DMS53 treated with DMSO at 0.1 percent for 48 hours (cell line): ENCODE measurements at regions not wholly inside any gene's neighbourhood (a gene's known extent, or its start where the extent isn't known, plus 50 kb on each side); places are given as distances from the start of the nearest gene placed in this dataset.

Experiments
- DNase-seq: peaks from one replicate; lab custom pipeline; 2025; ENCODE audit not compliant: unreplicated experiment; lab: John Stamatoyannopoulos, UW

GRCh38 chr9:1320607-1321195 is 270.5 kb downstream of the DMRT2 start:
- DNase-seq = no peak

DNA sequence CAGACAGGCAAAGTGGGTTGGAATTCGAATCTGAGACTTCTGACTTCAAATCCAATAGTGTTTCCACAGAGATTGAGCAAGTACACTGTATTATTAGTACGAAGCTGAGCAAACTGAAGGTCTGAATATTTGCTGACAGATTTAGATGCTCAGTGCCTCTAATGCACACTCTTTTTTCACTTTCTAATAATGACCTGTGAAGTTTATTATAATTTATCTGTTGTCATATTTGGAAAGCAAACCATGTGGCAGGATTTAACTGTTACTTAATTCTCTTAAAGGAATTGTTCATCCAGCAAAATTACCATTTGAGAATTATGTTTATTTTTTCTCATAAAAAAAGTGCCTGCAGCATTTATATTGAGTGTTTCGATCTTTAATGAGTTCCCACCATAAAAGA is 277.3 kb downstream of the DMRT2 start:
- no peak for DNase-seq

- DNase-seq = no peak
Measured at GRCh38 chr9:1328341-1328740, 278.2 kb downstream of the DMRT2 start.

DNA sequence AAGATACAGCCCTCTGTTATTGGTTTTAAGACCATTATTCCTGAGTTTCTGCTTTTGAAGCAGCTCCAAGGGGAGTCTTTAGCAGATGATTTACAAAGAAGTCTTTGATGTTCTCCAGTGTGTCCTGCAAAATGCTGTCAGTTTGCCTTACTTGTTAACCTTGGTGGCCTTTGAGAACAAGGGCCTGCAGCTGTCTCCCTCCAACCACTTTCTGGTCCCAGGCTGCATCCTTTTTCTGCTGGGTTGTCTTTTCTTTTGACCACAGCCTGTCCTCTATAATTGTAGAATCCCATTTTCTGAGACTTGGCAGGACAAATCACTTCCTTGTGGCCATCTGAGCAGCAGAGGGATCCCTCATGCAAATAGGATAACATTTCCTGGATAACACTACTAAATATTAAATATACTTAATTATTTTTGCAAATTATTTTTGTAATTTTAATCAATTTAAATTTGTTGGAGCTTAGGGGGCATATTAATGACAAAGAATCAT is 281.4 kb downstream of the DMRT2 start:
- no peak for DNase-seq

- no peak for DNase-seq
Measured at GRCh38 chr9:1332156-1332555, 282.0 kb downstream of the DMRT2 start.

DNA sequence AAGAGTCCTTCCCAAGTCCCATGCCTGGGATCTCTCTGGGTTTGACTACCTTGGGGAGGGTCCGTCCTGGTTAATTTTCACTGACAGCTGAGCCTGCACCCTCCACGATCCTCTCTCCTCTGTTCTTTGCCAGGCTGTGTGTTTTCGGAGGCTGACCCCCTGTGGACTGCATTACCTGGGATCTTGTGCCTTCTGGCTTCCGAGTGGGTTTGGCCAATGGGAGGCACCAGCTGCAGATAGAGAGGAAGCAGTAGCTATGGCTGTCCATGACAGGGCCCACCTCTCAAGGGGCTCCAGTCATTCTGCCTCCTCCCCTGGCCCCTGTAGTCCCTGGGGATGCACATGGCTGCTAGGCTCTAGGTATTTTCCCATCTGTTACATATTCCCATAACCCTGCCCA is 285.0 kb downstream of the DMRT2 start:
- DNase-seq = no peak

DNA sequence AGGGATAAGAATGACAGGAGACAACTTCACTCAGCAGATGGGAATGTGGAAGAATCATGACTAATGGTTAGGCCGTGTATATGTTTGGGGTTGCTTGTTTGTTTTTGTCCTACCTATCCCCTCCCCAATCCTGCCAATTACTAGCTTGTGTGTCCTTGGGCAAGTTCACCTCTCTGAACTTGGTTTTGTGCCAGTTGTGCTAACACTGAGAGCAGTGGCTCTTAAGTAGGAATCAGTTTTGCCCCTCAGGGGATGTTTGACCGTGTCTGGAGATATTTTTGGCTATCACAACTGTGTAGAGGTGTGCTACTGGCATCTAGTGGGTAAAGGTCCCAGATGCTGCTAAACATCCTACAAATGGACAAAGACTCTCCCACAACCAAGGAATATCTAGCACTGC is 287.0 kb downstream of the DMRT2 start:
- peak; percentile 1 for DNase-seq

DNA sequence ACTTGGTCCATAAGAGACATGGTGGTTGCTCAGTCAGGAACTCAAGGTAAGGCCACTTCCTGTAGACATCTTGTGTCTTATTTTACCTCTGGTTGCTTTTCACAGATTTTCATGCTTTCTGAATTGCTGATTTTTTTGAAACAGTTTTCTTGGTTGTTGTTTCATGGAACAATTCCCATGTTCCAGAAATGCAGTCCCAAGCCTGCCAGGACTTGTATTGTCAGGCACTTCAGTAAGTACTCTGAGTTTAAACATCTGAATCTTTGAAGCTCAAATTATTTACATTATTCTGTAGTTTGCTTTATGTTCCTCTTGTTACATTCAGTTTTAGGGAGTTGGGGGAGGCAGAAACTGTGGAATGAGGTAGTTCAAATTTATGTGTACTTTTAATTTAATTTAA is 290.2 kb downstream of the DMRT2 start:
- no peak for DNase-seq

- DNase-seq = no peak
Measured at GRCh38 chr9:1353291-1353690, 303.1 kb downstream of the DMRT2 start.

DNA sequence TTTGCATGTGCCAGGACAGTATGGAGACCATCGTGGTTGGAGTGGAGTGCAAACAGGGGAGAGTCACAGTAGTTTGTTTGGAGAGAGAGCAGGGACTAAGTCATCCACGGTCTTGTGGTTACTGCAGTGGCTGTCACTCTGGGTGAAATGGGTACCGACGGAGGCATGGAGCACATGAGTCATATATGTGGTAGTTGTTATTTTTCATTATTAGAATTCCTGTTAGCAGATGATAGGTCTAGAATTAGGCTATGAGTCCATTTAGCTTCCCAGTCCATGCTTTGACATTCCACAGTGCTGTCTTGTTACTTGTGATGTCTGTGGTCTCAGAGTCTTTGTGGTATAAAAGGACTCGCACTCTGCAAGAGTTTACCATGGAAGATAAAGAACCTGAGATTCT is 303.9 kb downstream of the DMRT2 start:
- no peak for DNase-seq

DNA sequence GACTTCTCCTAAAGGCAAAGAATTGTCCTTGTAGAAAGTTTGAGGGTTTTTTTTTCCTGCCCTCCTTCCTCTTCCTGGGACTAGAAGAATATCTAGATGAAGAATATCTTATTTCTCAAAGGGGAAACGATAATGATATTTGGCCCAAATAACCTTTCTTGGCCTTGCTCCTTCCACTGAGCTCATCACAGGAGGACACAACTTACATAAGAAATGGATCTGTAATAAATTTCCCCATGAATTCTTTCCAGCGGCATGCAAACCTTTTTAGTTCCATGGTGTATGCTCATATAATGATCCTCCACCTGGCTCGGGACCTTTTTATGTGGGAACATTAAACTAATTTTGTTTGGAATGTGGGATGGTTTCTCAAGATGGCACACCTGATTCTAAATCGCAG is 304.4 kb downstream of the DMRT2 start:
- no peak for DNase-seq

- no peak for DNase-seq
Measured at GRCh38 chr9:1355656-1356055, 305.5 kb downstream of the DMRT2 start.

DNA sequence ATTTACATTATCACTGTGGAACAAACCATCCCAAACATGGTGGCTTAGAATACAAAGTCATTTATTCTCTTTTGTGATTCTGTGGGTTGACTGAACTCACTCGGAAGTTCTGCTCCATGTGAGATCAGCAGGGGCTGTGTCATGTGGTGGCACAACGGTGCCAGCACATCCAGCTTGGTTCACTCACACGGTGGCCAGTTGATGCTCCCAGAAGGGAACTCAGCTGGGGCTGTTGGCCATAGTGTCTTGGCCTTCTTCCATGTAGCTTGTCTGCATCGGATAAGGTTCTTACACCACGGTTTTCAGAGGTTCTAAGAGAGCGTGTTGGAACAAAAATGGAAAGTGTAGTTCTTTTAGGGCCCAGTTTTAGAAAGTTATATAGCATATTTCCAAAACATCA is 312.7 kb downstream of the DMRT2 start:
- no peak for DNase-seq

DNA sequence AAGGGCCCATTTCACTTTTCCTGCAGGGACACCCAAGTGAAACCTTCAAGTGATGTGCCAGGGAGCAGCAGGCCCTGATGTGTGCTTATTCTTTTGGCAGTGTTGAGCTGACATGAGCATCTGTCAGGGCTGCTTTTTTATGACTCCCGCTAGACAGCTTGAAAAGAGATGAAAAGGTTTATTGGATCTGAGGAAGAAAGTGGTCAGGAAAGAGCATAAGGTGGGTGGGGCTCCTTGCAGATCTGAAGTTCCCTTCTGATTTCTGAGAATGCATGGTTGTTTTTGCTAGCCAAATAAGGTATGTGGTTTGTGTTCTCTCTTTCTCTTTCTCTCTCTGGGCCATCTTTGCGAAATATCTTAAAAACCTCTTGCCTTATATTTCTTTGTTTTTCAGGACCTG is 316.1 kb downstream of the DMRT2 start:
- DNase-seq = no peak

DNA sequence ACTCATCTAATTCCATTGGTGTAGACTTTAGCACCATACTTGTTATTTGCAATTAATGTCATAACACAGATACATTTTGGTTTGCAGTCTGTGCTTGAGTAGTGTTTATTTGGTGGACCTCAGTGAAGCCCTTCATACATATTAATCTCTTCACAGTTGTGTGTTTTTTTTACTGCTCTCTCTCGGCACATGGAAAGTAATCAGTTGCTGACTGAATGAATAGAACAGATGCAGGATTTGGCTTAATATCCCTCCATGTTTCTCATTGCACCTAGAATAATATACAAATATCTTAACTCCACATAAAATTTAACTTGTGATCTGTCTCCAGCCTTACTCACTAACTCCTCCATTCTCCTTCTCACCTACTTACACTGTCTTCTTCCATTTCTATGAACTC is 319.1 kb downstream of the DMRT2 start:
- DNase-seq = no peak

- no peak for DNase-seq
Measured at GRCh38 chr9:1373445-1373844, 323.3 kb downstream of the DMRT2 start.

GRCh38 chr9:1383899-1384455 is 333.8 kb downstream of the DMRT2 start:
- no peak for DNase-seq

GRCh38 chr9:1384816-1385215 is 334.7 kb downstream of the DMRT2 start:
- no peak for DNase-seq

DNA sequence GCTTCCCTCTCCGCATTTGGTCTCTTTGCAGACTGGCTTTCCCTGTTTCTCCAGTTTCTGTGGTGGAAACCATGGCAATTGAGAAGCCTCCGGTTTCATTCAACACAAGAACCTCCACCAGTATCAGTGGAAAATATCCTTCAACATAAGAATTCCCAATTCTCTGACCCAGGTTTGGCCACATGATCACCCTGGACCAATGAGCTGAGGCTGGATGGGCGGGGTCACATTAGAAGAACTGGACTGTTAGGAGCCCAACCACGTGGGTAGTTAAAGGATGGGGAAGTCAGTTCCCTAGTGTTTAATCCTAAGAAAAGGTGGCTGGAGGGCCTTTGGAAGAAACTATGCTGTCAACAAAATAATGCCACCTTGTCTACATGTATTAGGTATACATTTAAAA is 336.3 kb downstream of the DMRT2 start:
- no peak for DNase-seq

DNA sequence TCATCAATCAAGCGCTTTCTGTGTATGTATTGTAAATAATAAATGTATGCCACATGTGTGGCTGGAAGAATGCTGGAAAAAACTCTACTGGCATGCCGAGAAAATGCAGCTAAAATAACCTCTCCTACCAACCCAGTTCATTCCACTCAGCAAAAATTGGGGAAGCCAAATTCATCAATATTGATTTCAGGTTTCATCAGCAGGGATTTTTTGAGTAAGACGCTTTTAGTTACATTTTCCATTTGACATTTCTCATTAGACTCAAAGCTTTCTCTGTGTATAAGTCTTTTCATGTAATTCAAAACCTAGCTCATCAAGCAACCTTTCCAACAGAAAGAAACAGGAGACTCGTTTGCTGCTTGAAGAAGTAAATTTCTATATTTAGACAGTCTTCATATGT is 338.1 kb downstream of the DMRT2 start:
- DNase-seq = no peak

- DNase-seq = no peak
Measured at GRCh38 chr9:1400983-1401382, 350.8 kb downstream of the DMRT2 start.

GRCh38 chr9:1404940-1405339 is 354.8 kb downstream of the DMRT2 start:
- no peak for DNase-seq

DNA sequence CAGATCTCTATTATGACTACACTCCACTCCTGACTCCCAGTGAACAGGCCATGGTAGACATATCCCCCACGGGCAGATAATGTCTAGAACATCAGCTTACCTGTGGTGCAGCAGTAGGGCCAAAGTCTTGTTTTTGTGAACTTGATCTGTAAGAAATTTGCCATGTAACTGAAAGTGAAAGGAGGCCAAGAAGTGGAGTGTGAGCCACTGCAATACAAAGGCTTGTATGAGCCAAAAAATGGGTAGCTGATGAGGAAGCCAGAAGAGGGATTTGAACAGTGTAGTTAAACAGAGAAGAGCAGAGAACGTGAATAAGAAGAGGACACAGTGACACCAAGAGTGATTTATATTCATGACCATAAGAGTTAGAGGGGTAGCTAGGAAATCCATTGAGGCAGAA is 361.7 kb downstream of the DMRT2 start:
- no peak for DNase-seq
